ENCODE measurements at regions not wholly inside any gene's neighbourhood (a gene's known extent, or its start where the extent isn't known, plus 50 kb on each side); places are given as distances from the start of the nearest gene placed in this dataset.

GRCh38 chr18:34976534-34976898 is 64.7 kb upstream of the MAPRE2 start:
- H3K27ac ChIP-seq (ENCODE audit: low read depth in 1 of 2, low read length in 1 of 2) = no peak overlapping the region
- H3K36me3 ChIP-seq (ENCODE audit: control insufficient read depth in 2 of 2, insufficient read depth in 2 of 2, low read length in 1 of 2) = no peaks in the 10 kb centered on the region
- H3K27me3 ChIP-seq (ENCODE audit: control insufficient read depth in 2 of 2, insufficient read depth in 1 of 2, low read length in 1 of 2) = peaks cover 0 to 27% of the 10 kb centered on the region in 2 donors
- peaks cover 8 to 27% of the 10 kb centered on the region in 2 donors for H3K4me1 ChIP-seq (ENCODE audit: control insufficient read depth in 2 of 2, insufficient read depth in 2 of 2, low read length in 2 of 2)
- DNase-seq (ENCODE audit: low read depth in 6 of 9, low spot score in 9 of 9) = no peak
- 1% methylated on average over 19 of the region's 19 CpGs for WGBS
- H3K4me3 ChIP-seq (ENCODE audit: low read length in 2 of 2) = peak overlapping the region; percentile 67 to 76
- peaks cover 0 to 3% of the 10 kb centered on the region in 2 donors for H3K9me3 ChIP-seq (ENCODE audit: control insufficient read depth in 2 of 2, insufficient read depth in 1 of 2, low read length in 1 of 2)

- under 1% methylated on average over 82 of the region's 82 CpGs for WGBS
- Histone ChIP-seq H3K9me3 (ENCODE audit: control insufficient read depth in 2 of 2, insufficient read depth in 1 of 2, low read length in 1 of 2) (peaks cover 0 to 3% of the 10 kb centered on the region in 2 donors), H3K4me1 (ENCODE audit: control insufficient read depth in 2 of 2, insufficient read depth in 2 of 2, low read length in 2 of 2) (peaks cover 8 to 27% of the 10 kb centered on the region in 2 donors), H3K36me3 (ENCODE audit: control insufficient read depth in 2 of 2, insufficient read depth in 2 of 2, low read length in 1 of 2) (no peaks in the 10 kb centered on the region), H3K27ac (ENCODE audit: low read depth in 1 of 2, low read length in 1 of 2) (peak overlapping the region; percentile 62 to 81), H3K27me3 (ENCODE audit: control insufficient read depth in 2 of 2, insufficient read depth in 1 of 2, low read length in 1 of 2) (peaks cover 0 to 27% of the 10 kb centered on the region in 2 donors), H3K4me3 (ENCODE audit: low read length in 2 of 2) (peak overlapping the region; percentile 67 to 76)
- DNase-seq (ENCODE audit: low read depth in 6 of 9, low spot score in 9 of 9) = peak; percentile 63 to 93 (median 80)
Observed at GRCh38 chr18:34976899-34977837, 64.0 kb upstream of the MAPRE2 start.

- peak in 8 of 9 donors; percentile 33 to 83 (median 49) for DNase-seq (ENCODE audit: low read depth in 6 of 9, low spot score in 9 of 9)
Observed at GRCh38 chr18:34977838-34978532, 63.2 kb upstream of the MAPRE2 start.

GRCh38 chr18:34978533-34978893 is 62.7 kb upstream of the MAPRE2 start:
- Histone ChIP-seq H3K4me3 (ENCODE audit: low read length in 2 of 2) (peak overlapping the region; percentile 67 to 76), H3K9me3 (ENCODE audit: control insufficient read depth in 2 of 2, insufficient read depth in 1 of 2, low read length in 1 of 2) (peaks cover 0 to 3% of the 10 kb centered on the region in 2 donors), H3K4me1 (ENCODE audit: control insufficient read depth in 2 of 2, insufficient read depth in 2 of 2, low read length in 2 of 2) (peaks cover 8 to 27% of the 10 kb centered on the region in 2 donors), H3K27me3 (ENCODE audit: control insufficient read depth in 2 of 2, insufficient read depth in 1 of 2, low read length in 1 of 2) (peaks cover 0 to 27% of the 10 kb centered on the region in 2 donors), H3K36me3 (ENCODE audit: control insufficient read depth in 2 of 2, insufficient read depth in 2 of 2, low read length in 1 of 2) (no peaks in the 10 kb centered on the region), H3K27ac (ENCODE audit: low read depth in 1 of 2, low read length in 1 of 2) (peak overlapping the region in 1 of 2 donors; percentile 64)
- DNase-seq (ENCODE audit: low read depth in 6 of 9, low spot score in 9 of 9) = peak in 3 of 9 donors; percentile 13 to 31 (median 21)
- WGBS = under 1% methylated on average over 5 of the region's 5 CpGs

More at GRCh38 chr18:34977838-34978532, 63.2 kb upstream of the MAPRE2 start:
- Histone ChIP-seq H3K4me1 (ENCODE audit: control insufficient read depth in 2 of 2, insufficient read depth in 2 of 2, low read length in 2 of 2) (peaks cover 8 to 27% of the 10 kb centered on the region in 2 donors), H3K27ac (ENCODE audit: low read depth in 1 of 2, low read length in 1 of 2) (peak overlapping the region; percentile 18 to 81), H3K9me3 (ENCODE audit: control insufficient read depth in 2 of 2, insufficient read depth in 1 of 2, low read length in 1 of 2) (peaks cover 0 to 3% of the 10 kb centered on the region in 2 donors), H3K4me3 (ENCODE audit: low read length in 2 of 2) (peak overlapping the region; percentile 67 to 76), H3K36me3 (ENCODE audit: control insufficient read depth in 2 of 2, insufficient read depth in 2 of 2, low read length in 1 of 2) (no peaks in the 10 kb centered on the region), H3K27me3 (ENCODE audit: control insufficient read depth in 2 of 2, insufficient read depth in 1 of 2, low read length in 1 of 2) (peaks cover 0 to 27% of the 10 kb centered on the region in 2 donors)
- under 1% methylated on average over 35 of the region's 35 CpGs for WGBS

- Histone ChIP-seq H3K4me3 (ENCODE audit: low read length in 2 of 2) (peak overlapping the region; percentile 67 to 76), H3K27me3 (ENCODE audit: control insufficient read depth in 2 of 2, insufficient read depth in 1 of 2, low read length in 1 of 2) (peaks cover 0 to 27% of the 10 kb centered on the region in 2 donors), H3K4me1 (ENCODE audit: control insufficient read depth in 2 of 2, insufficient read depth in 2 of 2, low read length in 2 of 2) (peaks cover 8 to 27% of the 10 kb centered on the region in 2 donors), H3K27ac (ENCODE audit: low read depth in 1 of 2, low read length in 1 of 2) (peak overlapping the region; percentile 31 to 64), H3K36me3 (ENCODE audit: control insufficient read depth in 2 of 2, insufficient read depth in 2 of 2, low read length in 1 of 2) (no peaks in the 10 kb centered on the region), H3K9me3 (ENCODE audit: control insufficient read depth in 2 of 2, insufficient read depth in 1 of 2, low read length in 1 of 2) (peaks cover 0 to 3% of the 10 kb centered on the region in 2 donors)
- DNase-seq (ENCODE audit: low read depth in 6 of 9, low spot score in 9 of 9) = peak in 7 of 9 donors; percentile 28 to 61 (median 41)
- WGBS = 1% methylated on average over 9 of the region's 9 CpGs
Observed at GRCh38 chr18:34978953-34979608, 62.1 kb upstream of the MAPRE2 start.

GRCh38 chr18:34981487-34981886 is 59.7 kb upstream of the MAPRE2 start:
- DNase-seq (ENCODE audit: low read depth in 6 of 9, low spot score in 9 of 9) = no peak
- H3K4me3 ChIP-seq (ENCODE audit: low read length in 2 of 2) = no peak overlapping the region

GRCh38 chr18:34985963-34986362 is 55.2 kb upstream of the MAPRE2 start:
- 96% methylated on average over 2 of the region's 2 CpGs for WGBS

More at GRCh38 chr18:34981487-34981886, 59.7 kb upstream of the MAPRE2 start:
- H3K27me3 ChIP-seq (ENCODE audit: control insufficient read depth in 2 of 2, insufficient read depth in 1 of 2, low read length in 1 of 2) = peaks cover 0 to 15% of the 10 kb centered on the region in 2 donors
- WGBS = 96% methylated on average over 2 of the region's 2 CpGs
- H3K9me3 ChIP-seq (ENCODE audit: control insufficient read depth in 2 of 2, insufficient read depth in 1 of 2, low read length in 1 of 2) = peaks cover 0 to 3% of the 10 kb centered on the region in 2 donors
- no peaks in the 10 kb centered on the region for H3K36me3 ChIP-seq (ENCODE audit: control insufficient read depth in 2 of 2, insufficient read depth in 2 of 2, low read length in 1 of 2)
- H3K27ac ChIP-seq (ENCODE audit: low read depth in 1 of 2, low read length in 1 of 2) = no peak overlapping the region
- H3K4me1 ChIP-seq (ENCODE audit: control insufficient read depth in 2 of 2, insufficient read depth in 2 of 2, low read length in 2 of 2) = peaks cover 8 to 19% of the 10 kb centered on the region in 2 donors

GRCh38 chr18:34990597-34990996 is 50.6 kb upstream of the MAPRE2 start:
- WGBS = 98% methylated on average over 4 of the region's 4 CpGs
- H3K27ac ChIP-seq (ENCODE audit: low read depth in 1 of 2, low read length in 1 of 2) = no peak overlapping the region
- no peak for DNase-seq (ENCODE audit: low read depth in 6 of 9, low spot score in 9 of 9)
- no peaks in the 10 kb centered on the region for H3K27me3 ChIP-seq (ENCODE audit: control insufficient read depth in 2 of 2, insufficient read depth in 1 of 2, low read length in 1 of 2)
- no peak overlapping the region for H3K4me3 ChIP-seq (ENCODE audit: low read length in 2 of 2)
- no peaks in the 10 kb centered on the region for H3K4me1 ChIP-seq (ENCODE audit: control insufficient read depth in 2 of 2, insufficient read depth in 2 of 2, low read length in 2 of 2)
- H3K9me3 ChIP-seq (ENCODE audit: control insufficient read depth in 2 of 2, insufficient read depth in 1 of 2, low read length in 1 of 2) = no peaks in the 10 kb centered on the region
- H3K36me3 ChIP-seq (ENCODE audit: control insufficient read depth in 2 of 2, insufficient read depth in 2 of 2, low read length in 1 of 2) = no peaks in the 10 kb centered on the region

More at GRCh38 chr18:34985963-34986362, 55.2 kb upstream of the MAPRE2 start:
- Histone ChIP-seq H3K9me3 (ENCODE audit: control insufficient read depth in 2 of 2, insufficient read depth in 1 of 2, low read length in 1 of 2) (no peaks in the 10 kb centered on the region), H3K4me1 (ENCODE audit: control insufficient read depth in 2 of 2, insufficient read depth in 2 of 2, low read length in 2 of 2) (no peaks in the 10 kb centered on the region), H3K27me3 (ENCODE audit: control insufficient read depth in 2 of 2, insufficient read depth in 1 of 2, low read length in 1 of 2) (no peaks in the 10 kb centered on the region), H3K4me3 (ENCODE audit: low read length in 2 of 2) (no peak overlapping the region), H3K27ac (ENCODE audit: low read depth in 1 of 2, low read length in 1 of 2) (no peak overlapping the region), H3K36me3 (ENCODE audit: control insufficient read depth in 2 of 2, insufficient read depth in 2 of 2, low read length in 1 of 2) (no peaks in the 10 kb centered on the region)
- no peak for DNase-seq (ENCODE audit: low read depth in 6 of 9, low spot score in 9 of 9)
